ENCODE measurements at regions not wholly inside any gene's neighbourhood (a gene's known extent, or its start where the extent isn't known, plus 50 kb on each side); places are given as distances from the start of the nearest gene placed in this dataset.

GRCh38 chr4:45284400-45285085 lies 558.2 kb upstream of the GNPDA2 start:
- no peak overlapping the region for H3K27ac ChIP-seq (replicated peaks)
- no peak for TF ChIP-seq GABPA (IDR thresholded peaks at IDR 0.05; ENCODE audit: low read depth)
- no peak for TF ChIP-seq REST (IDR thresholded peaks at IDR 0.05; ENCODE audit: insufficient replicate concordance, low read depth)
- H3K27me3 ChIP-seq (ENCODE audit: insufficient read depth, poor library complexity, severe bottlenecking), result no peaks in the 10 kb centered on the region
- H3K4me3 ChIP-seq (replicated peaks; ENCODE audit: insufficient read depth, low read length), result no peak overlapping the region
- DNase-seq (ENCODE audit: low read depth in 1 of 2, low spot score in 1 of 2), result no peak

DNA sequence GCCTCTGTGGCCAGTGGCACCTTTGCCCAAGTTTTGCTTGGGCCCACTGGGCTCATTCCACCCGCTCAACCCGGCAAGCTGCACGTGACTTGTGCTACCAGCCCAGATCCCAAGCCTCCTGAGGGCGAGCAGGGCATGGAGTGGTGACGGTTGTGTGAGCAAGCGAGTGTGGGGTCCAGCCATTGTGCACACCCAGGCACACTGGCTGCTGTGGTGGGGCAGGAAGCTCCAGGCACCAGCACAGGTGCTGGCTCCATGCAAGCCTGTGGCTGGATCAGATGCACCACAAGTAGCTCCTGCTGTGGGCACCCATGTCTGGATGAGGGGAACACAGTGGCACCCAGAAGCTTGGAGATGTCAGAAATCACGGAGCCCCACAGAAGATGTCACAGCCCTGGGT lies 557.0 kb upstream of the GNPDA2 start:
- no peak for DNase-seq (ENCODE audit: low read depth in 1 of 2, low spot score in 1 of 2)
- TF ChIP-seq SPI1 (IDR thresholded peaks at IDR 0.05; ENCODE audit: borderline replicate concordance, low read depth), result no peak
- TF ChIP-seq POLR2AphosphoS5 (IDR thresholded peaks at IDR 0.05; ENCODE audit: low read depth), result no peak
- TF ChIP-seq GABPA (IDR thresholded peaks at IDR 0.05; ENCODE audit: low read depth), result no peak
- TF ChIP-seq CTCF (IDR thresholded peaks at IDR 0.05; ENCODE audit: insufficient read depth, low read length), result no peak
- no peak for TF ChIP-seq REST (IDR thresholded peaks at IDR 0.05; ENCODE audit: insufficient replicate concordance, low read depth)
- no peaks in the 10 kb centered on the region for H3K27me3 ChIP-seq (ENCODE audit: insufficient read depth, poor library complexity, severe bottlenecking)
- H3K4me3 ChIP-seq (replicated peaks; ENCODE audit: insufficient read depth, low read length), result no peak overlapping the region
- no peak overlapping the region for H3K27ac ChIP-seq (replicated peaks)

DNA sequence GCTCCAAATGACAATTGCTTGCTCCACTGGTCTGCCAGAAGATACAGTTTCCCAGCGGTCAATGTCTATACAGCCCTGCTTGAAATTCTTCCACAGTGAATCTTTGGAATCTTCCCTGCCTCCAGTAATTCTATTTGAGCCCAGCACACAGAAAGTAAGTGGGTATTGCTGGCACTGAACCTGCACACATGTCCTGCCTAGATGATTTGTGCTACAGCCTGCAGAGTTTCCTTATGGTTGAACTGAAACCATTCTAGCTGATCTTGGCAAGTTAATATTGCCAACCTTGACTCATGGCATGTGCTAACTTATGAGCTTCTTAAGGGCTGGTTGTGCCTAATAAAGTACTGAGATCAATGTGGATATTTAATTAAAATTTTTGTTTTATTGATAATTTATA lies 553.8 kb upstream of the GNPDA2 start:
- no peak overlapping the region for H3K27ac ChIP-seq (replicated peaks)
- no peaks in the 10 kb centered on the region for H3K27me3 ChIP-seq (ENCODE audit: insufficient read depth, poor library complexity, severe bottlenecking)
- H3K4me3 ChIP-seq (replicated peaks; ENCODE audit: insufficient read depth, low read length), result no peak overlapping the region
- TF ChIP-seq POLR2AphosphoS5 (IDR thresholded peaks at IDR 0.05; ENCODE audit: low read depth) (no peak), CTCF (IDR thresholded peaks at IDR 0.05; ENCODE audit: insufficient read depth, low read length) (no peak), SPI1 (IDR thresholded peaks at IDR 0.05; ENCODE audit: borderline replicate concordance, low read depth) (no peak), GABPA (IDR thresholded peaks at IDR 0.05; ENCODE audit: low read depth) (no peak), REST (IDR thresholded peaks at IDR 0.05; ENCODE audit: insufficient replicate concordance, low read depth) (no peak)
- DNase-seq (ENCODE audit: low read depth in 1 of 2, low spot score in 1 of 2), result no peak
